NCI-H1436 (cell line): ENCODE measurements at regions not wholly inside any gene's neighbourhood (a gene's known extent, or its start where the extent isn't known, plus 50 kb on each side); places are given as distances from the start of the nearest gene placed in this dataset.
"Not testable (repeated sequence)": the region's sequence is repeated elsewhere in the genome, so short reads cannot be mapped to it uniquely, and the experiment has no call there.

ENCODE experiments used
- DNase-seq: peaks from one replicate; lab custom pipeline; 2025; lab: John Stamatoyannopoulos, UW

- no peak for DNase-seq
Observed at GRCh38 chr3:190988102-190988501, 125.6 kb upstream of the GMNC start.

GRCh38 chr3:190984502-190985244 is 122.2 kb upstream of the GMNC start:
- DNase-seq: no peak

GRCh38 chr3:190983875-190984274 is 121.4 kb upstream of the GMNC start:
- no peak for DNase-seq

- DNase-seq: no peak
Observed at GRCh38 chr3:190973771-190974170, 111.3 kb upstream of the GMNC start.

- DNase-seq: no peak
Observed at GRCh38 chr3:190972840-190973270, 110.4 kb upstream of the GMNC start.

GRCh38 chr3:190972196-190972595 is 109.7 kb upstream of the GMNC start:
- DNase-seq: no peak

GRCh38 chr3:190970560-190970959 is 108.1 kb upstream of the GMNC start:
- no peak for DNase-seq

- DNase-seq: no peak
Observed at GRCh38 chr3:190968616-190969015, 106.1 kb upstream of the GMNC start.

- DNase-seq: not testable (repeated sequence)
Observed at GRCh38 chr3:190964931-190965330, 102.4 kb upstream of the GMNC start.

GRCh38 chr3:190959077-190959476 is 96.6 kb upstream of the GMNC start:
- no peak for DNase-seq

- no peak for DNase-seq
Observed at GRCh38 chr3:190941694-190942260, 79.3 kb upstream of the GMNC start.

- not testable (repeated sequence) for DNase-seq
Observed at GRCh38 chr3:190934616-190935015, 72.1 kb upstream of the GMNC start.

- DNase-seq: no peak
Observed at GRCh38 chr3:190926619-190927018, 64.1 kb upstream of the GMNC start.

GRCh38 chr3:190912736-190913135 is 50.2 kb upstream of the GMNC start:
- no peak for DNase-seq
